IMR-90 (cell line): ENCODE measurements at regions not wholly inside any gene's neighbourhood (a gene's known extent, or its start where the extent isn't known, plus 50 kb on each side); places are given as distances from the start of the nearest gene placed in this dataset.

ENCODE experiments used
- ATAC-seq: fragments of 200-7000 bp; cut with Tn5 transposase; 2 replicates; pipeline ENCODE4 v1.9.1; 2020; ENCODE audit warnings: low read depth, mild to moderate bottlenecking, moderate library complexity
- BruUV-seq: library from RNA; stranded (reverse); fragments of 400-500 nt; replicated peaks from 2 replicates; lab custom pipeline; 2021; lab: Mats Ljungman, UMichigan
- CTCF ChIA-PET: fragments of 300-600 bp; formaldehyde crosslinking; extraction: SDS; loops from one replicate; lab custom pipeline; 2021; ENCODE audit warnings: antibody characterized with exemption; lab: Yijun Ruan, JAX
- POLR2A ChIA-PET: fragments of 300-600 bp; sonication (Branson Sonifier 250); formaldehyde crosslinking; loops from one replicate; lab custom pipeline; 2022; ENCODE audit warnings: antibody characterized with exemption; ENCODE audit not compliant: unreplicated experiment; lab: Charles Lee
- DNase-seq: peaks from one replicate; pipeline ENCODE4 v3.0.0; 2013
- H2AFZ ChIP-seq: replicated peaks from 2 replicates; pipeline ENCODE3; 2013; ENCODE audit warnings: low read length, mild to moderate bottlenecking; ENCODE audit not compliant: poor library complexity
- H2AK5ac ChIP-seq: 2 replicates; pipeline ENCODE4 v1.6.1; 2013; ENCODE audit warnings: low read depth, low read length, inconsistent platforms
- H2AK9ac ChIP-seq: replicated peaks from 2 replicates; pipeline ENCODE3; 2013; ENCODE audit warnings: mild to moderate bottlenecking, low read depth, low read length, moderate library complexity; ENCODE audit not compliant: poor library complexity
- H2BK120ac ChIP-seq: 2 replicates; pipeline ENCODE4 v1.6.1; 2013; ENCODE audit warnings: low read depth, low read length, inconsistent platforms
- H2BK15ac ChIP-seq: 3 replicates; pipeline ENCODE4 v1.6.1; 2013; ENCODE audit warnings: low read depth, low read length, inconsistent platforms
- H2BK20ac ChIP-seq: 2 replicates; pipeline ENCODE4 v1.6.1; 2013; ENCODE audit warnings: low read depth, mild to moderate bottlenecking, inconsistent platforms, low read length, moderate library complexity
- H2BK5ac ChIP-seq: 2 replicates; pipeline ENCODE4 v1.6.1; 2013; ENCODE audit warnings: mild to moderate bottlenecking, low read depth, low read length, inconsistent platforms; ENCODE audit not compliant: poor library complexity, severe bottlenecking
- H3K14ac ChIP-seq: replicated peaks from 2 replicates; pipeline ENCODE4 v1.6.1; 2013; ENCODE audit warnings: low read depth, low read length, inconsistent platforms
- H3K18ac ChIP-seq: 2 replicates; pipeline ENCODE4 v1.6.1; 2013; ENCODE audit warnings: low read depth, low read length, control low read depth
- H3K23ac ChIP-seq: 2 replicates; pipeline ENCODE4 v1.6.1; 2013; ENCODE audit warnings: low read depth, low read length, inconsistent platforms
- H3K27ac ChIP-seq: 2 replicates; pipeline ENCODE4 v1.5.1; 2013; ENCODE audit warnings: mild to moderate bottlenecking, control low read depth, low read length; ENCODE audit not compliant: insufficient read depth
- H3K27me3 ChIP-seq: 2 replicates; pipeline ENCODE4 v1.6.1; 2013; ENCODE audit warnings: low read length; ENCODE audit not compliant: control insufficient read depth, insufficient read depth
- H3K36me3 ChIP-seq: 2 replicates; pipeline ENCODE4 v1.6.1; 2013; ENCODE audit warnings: low read length, mixed read lengths; ENCODE audit not compliant: control insufficient read depth, insufficient read depth
- H3K4ac ChIP-seq: 2 replicates; pipeline ENCODE4 v1.6.1; 2013; ENCODE audit warnings: low read depth, low read length, inconsistent platforms
- H3K4me1 ChIP-seq: 2 replicates; pipeline ENCODE4 v1.6.1; 2013; ENCODE audit warnings: low read length, mixed read lengths; ENCODE audit not compliant: control insufficient read depth, insufficient read depth
- H3K4me2 ChIP-seq: 2 replicates; pipeline ENCODE4 v1.6.1; 2013; ENCODE audit warnings: low read depth, mild to moderate bottlenecking, control low read depth, low read length, moderate library complexity
- H3K4me3 ChIP-seq: 2 replicates; pipeline ENCODE4 v1.5.1; 2013; ENCODE audit warnings: low read depth, mild to moderate bottlenecking, control low read depth, low read length, moderate library complexity; ENCODE audit not compliant: insufficient read depth
- H3K56ac ChIP-seq: 2 replicates; pipeline ENCODE4 v1.6.1; 2013; ENCODE audit warnings: low read length, inconsistent platforms; ENCODE audit not compliant: insufficient read depth; ENCODE audit errors: extremely low read depth
- H3K79me1 ChIP-seq, 2 experiments: 2 replicates each; pipeline ENCODE4 v1.6.1; 2013; ENCODE audit warnings: low read length in 2 of 2, inconsistent platforms in 1 of 2, low read depth in 1 of 2
- H3K9ac ChIP-seq: 2 replicates; pipeline ENCODE4 v1.6.1; 2013; ENCODE audit warnings: low read depth, low read length, control low read depth
- H3K9me1 ChIP-seq: 2 replicates; pipeline ENCODE4 v1.6.1; 2013; ENCODE audit warnings: low read length, inconsistent platforms; ENCODE audit not compliant: insufficient read depth
- H3K9me3 ChIP-seq: 2 replicates; pipeline ENCODE4 v1.6.1; 2013; ENCODE audit warnings: low read length; ENCODE audit not compliant: control insufficient read depth, insufficient read depth
- H4K20me1 ChIP-seq: 2 replicates; pipeline ENCODE4 v1.6.1; 2013; ENCODE audit warnings: low read length, inconsistent platforms; ENCODE audit not compliant: insufficient read depth
- H4K5ac ChIP-seq: 2 replicates; pipeline ENCODE4 v1.6.1; 2013; ENCODE audit warnings: mild to moderate bottlenecking, low read depth, low read length, control low read depth
- H4K8ac ChIP-seq, 2 experiments: 2 replicates each; pipeline ENCODE4 v1.6.1; 2013; ENCODE audit warnings: low read depth in 2 of 2, low read length in 2 of 2, control low read depth in 1 of 2, inconsistent platforms in 1 of 2
- H4K91ac ChIP-seq: 2 replicates; pipeline ENCODE4 v1.6.1; 2013; ENCODE audit warnings: low read depth, low read length, inconsistent platforms; ENCODE audit not compliant: insufficient read depth
- BHLHE40 ChIP-seq: fragments of 150-350 bp; IDR thresholded peaks from 2 replicates; pipeline ENCODE4 v1.6.1; 2016; ENCODE audit warnings: mild to moderate bottlenecking, low read depth, low read length
- CEBPB ChIP-seq: IDR thresholded peaks from 2 replicates; pipeline ENCODE4 v1.6.1; 2012; ENCODE audit warnings: low read depth, low read length, improper control_type of control experiment
- CHD1 ChIP-seq: IDR thresholded peaks from 2 replicates; pipeline ENCODE4 v1.6.1; 2012; ENCODE audit warnings: low read depth, low read length, improper control_type of control experiment
- FOS ChIP-seq: fragments of 150-350 bp; IDR thresholded peaks from 2 replicates; pipeline ENCODE4 v1.6.1; 2016; ENCODE audit warnings: low read depth, low read length
- MAFK ChIP-seq: IDR thresholded peaks from 2 replicates; pipeline ENCODE4 v1.6.1; 2012; ENCODE audit warnings: low read depth, low read length, improper control_type of control experiment
- MAZ ChIP-seq: IDR thresholded peaks from 2 replicates; pipeline ENCODE4 v1.6.1; 2012; ENCODE audit warnings: low read depth, mild to moderate bottlenecking, low read length, improper control_type of control experiment, moderate library complexity, borderline replicate concordance
- MXI1 ChIP-seq: IDR thresholded peaks from 2 replicates; pipeline ENCODE4 v1.6.1; 2012; ENCODE audit warnings: low read depth, mild to moderate bottlenecking, low read length, moderate library complexity, borderline replicate concordance
- NFE2L2 ChIP-seq: fragments of 150-350 bp; IDR thresholded peaks from 2 replicates; pipeline ENCODE4 v1.6.1; 2016; ENCODE audit warnings: low read depth, mild to moderate bottlenecking, low read length
- POLR2A ChIP-seq: IDR thresholded peaks from 2 replicates; pipeline ENCODE4 v1.6.1; 2012; ENCODE audit warnings: mild to moderate bottlenecking, low read depth, low read length
- RAD21 ChIP-seq: IDR thresholded peaks from 2 replicates; pipeline ENCODE4 v1.6.1; 2012; ENCODE audit warnings: low read length, improper control_type of control experiment
- RCOR1 ChIP-seq: IDR thresholded peaks from 2 replicates; pipeline ENCODE4 v1.6.1; 2012; ENCODE audit warnings: mild to moderate bottlenecking, low read length, improper control_type of control experiment; ENCODE audit not compliant: insufficient replicate concordance
- RFX5 ChIP-seq: IDR thresholded peaks from 2 replicates; pipeline ENCODE4 v1.8.0; 2012; ENCODE audit warnings: low read depth, mild to moderate bottlenecking, low read length, moderate library complexity
- SMC3 ChIP-seq: fragments of 150-350 bp; IDR thresholded peaks from 2 replicates; pipeline ENCODE4 v1.6.1; 2016; ENCODE audit warnings: low read depth, mild to moderate bottlenecking, antibody characterized with exemption, low read length, moderate library complexity
- WGBS, 2 experiments: methylation state at CpG; one replicate each; pipeline versions ENCODE4 v1.1.5 to v1.1.7; 2013; ENCODE audit warnings: missing lambda C conversion rate in 2 of 2; ENCODE audit not compliant: insufficient read length in 1 of 2; ENCODE audit errors: extremely low coverage in 2 of 2; 5-methylcytosine and 5-hydroxymethylcytosine counted together
- dilution Hi-C: fragments of 300-500 bp; cut with HindIII; formaldehyde crosslinking; loops from one replicate; pipeline ENCODE4 v1.14.3; 2018; ENCODE audit warnings: low sequenced_read_pairs; ENCODE audit not compliant: unreplicated experiment
- in situ Hi-C: fragments of 300-500 bp; cut with MboI; formaldehyde crosslinking; loops from 3 replicates; pipeline ENCODE4 v1.14.3; 2019; ENCODE audit warnings: low sequenced_read_pairs, inconsistent platforms, mixed read lengths
- intact Hi-C: fragments of 100-400 bp; cut with micrococcal nuclease; formaldehyde crosslinking; loops from 2 replicates; pipeline ENCODE4 v1.10.0; 2022
- TF ChIP-seq, protein P1 (sequence below): conservative IDR thresholded peaks from 2 replicates; pipeline ENCODE4 v1.5.1; 2012; ENCODE audit warnings: mild to moderate bottlenecking, low read depth, low read length, improper control_type of control experiment
- TF ChIP-seq, protein P2 (sequence below): fragments of 150-350 bp; IDR thresholded peaks from 2 replicates; pipeline ENCODE4 v1.6.1; 2017; ENCODE audit warnings: mild to moderate bottlenecking, antibody characterized with exemption, low read length, low read depth
- TF ChIP-seq, protein P3 (sequence below): fragments of 150-350 bp; IDR thresholded peaks from 2 replicates; pipeline ENCODE4 v1.6.1; 2016; ENCODE audit warnings: low read depth, mild to moderate bottlenecking, low read length, moderate library complexity, borderline replicate concordance

GRCh38 chrX:139026811-139027210, 315.3 kb upstream of the FGF13 start:
- BruUV-seq, result no TSS peak
- H3K9ac ChIP-seq, result no peak overlapping the region
- no peak overlapping the region for H3K4me2 ChIP-seq
- TF ChIP-seq RCOR1, result no peak
- no peak for TF ChIP-seq CHD1
- TF ChIP-seq, protein P1, sequence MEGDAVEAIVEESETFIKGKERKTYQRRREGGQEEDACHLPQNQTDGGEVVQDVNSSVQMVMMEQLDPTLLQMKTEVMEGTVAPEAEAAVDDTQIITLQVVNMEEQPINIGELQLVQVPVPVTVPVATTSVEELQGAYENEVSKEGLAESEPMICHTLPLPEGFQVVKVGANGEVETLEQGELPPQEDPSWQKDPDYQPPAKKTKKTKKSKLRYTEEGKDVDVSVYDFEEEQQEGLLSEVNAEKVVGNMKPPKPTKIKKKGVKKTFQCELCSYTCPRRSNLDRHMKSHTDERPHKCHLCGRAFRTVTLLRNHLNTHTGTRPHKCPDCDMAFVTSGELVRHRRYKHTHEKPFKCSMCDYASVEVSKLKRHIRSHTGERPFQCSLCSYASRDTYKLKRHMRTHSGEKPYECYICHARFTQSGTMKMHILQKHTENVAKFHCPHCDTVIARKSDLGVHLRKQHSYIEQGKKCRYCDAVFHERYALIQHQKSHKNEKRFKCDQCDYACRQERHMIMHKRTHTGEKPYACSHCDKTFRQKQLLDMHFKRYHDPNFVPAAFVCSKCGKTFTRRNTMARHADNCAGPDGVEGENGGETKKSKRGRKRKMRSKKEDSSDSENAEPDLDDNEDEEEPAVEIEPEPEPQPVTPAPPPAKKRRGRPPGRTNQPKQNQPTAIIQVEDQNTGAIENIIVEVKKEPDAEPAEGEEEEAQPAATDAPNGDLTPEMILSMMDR, result no peak
- TF ChIP-seq CEBPB, result no peak
- TF ChIP-seq NFE2L2, result no peak
- no peak for TF ChIP-seq MXI1
- TF ChIP-seq MAFK, result no peak
- no peak for TF ChIP-seq BHLHE40
- no peak for TF ChIP-seq SMC3
- TF ChIP-seq FOS, result no peak
- TF ChIP-seq, protein P2, sequence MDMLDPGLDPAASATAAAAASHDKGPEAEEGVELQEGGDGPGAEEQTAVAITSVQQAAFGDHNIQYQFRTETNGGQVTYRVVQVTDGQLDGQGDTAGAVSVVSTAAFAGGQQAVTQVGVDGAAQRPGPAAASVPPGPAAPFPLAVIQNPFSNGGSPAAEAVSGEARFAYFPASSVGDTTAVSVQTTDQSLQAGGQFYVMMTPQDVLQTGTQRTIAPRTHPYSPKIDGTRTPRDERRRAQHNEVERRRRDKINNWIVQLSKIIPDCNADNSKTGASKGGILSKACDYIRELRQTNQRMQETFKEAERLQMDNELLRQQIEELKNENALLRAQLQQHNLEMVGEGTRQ, result no peak
- TF ChIP-seq MAZ, result no peak
- no peak for TF ChIP-seq RAD21
- no peak for TF ChIP-seq RFX5
- TF ChIP-seq, protein P3, sequence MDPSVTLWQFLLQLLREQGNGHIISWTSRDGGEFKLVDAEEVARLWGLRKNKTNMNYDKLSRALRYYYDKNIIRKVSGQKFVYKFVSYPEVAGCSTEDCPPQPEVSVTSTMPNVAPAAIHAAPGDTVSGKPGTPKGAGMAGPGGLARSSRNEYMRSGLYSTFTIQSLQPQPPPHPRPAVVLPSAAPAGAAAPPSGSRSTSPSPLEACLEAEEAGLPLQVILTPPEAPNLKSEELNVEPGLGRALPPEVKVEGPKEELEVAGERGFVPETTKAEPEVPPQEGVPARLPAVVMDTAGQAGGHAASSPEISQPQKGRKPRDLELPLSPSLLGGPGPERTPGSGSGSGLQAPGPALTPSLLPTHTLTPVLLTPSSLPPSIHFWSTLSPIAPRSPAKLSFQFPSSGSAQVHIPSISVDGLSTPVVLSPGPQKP, result no peak
- TF ChIP-seq POLR2A, result no peak
- no peak overlapping the region for H2AFZ ChIP-seq
- H2BK20ac ChIP-seq, result no peak overlapping the region
- ATAC-seq, result no peak
- no peak for DNase-seq
- dilution Hi-C loops, result no loop called here
- no peak overlapping the region for H2AK5ac ChIP-seq
- H2BK5ac ChIP-seq, result no peak overlapping the region
- no peak overlapping the region for H3K18ac ChIP-seq
- H3K27ac ChIP-seq, result no peak overlapping the region
- in situ Hi-C loops, result no loop called here
- no peaks in the 10 kb centered on the region for H3K9me3 ChIP-seq
- H3K27me3 ChIP-seq, result no peaks in the 10 kb centered on the region
- no peak overlapping the region for H2BK120ac ChIP-seq
- ChIA-PET POLR2A (no interaction called here), CTCF (no interaction called here)
- no CpG with 5 or more reads among the region's 1 CpG for WGBS, 2 experiments
- no peak overlapping the region for H3K23ac ChIP-seq
- no peak overlapping the region for H4K5ac ChIP-seq
- no peak overlapping the region for H2AK9ac ChIP-seq
- H3K56ac ChIP-seq, result no peak overlapping the region
- H3K79me1 ChIP-seq, result no peaks in the 10 kb centered on the region
- no peak overlapping the region for H3K4me3 ChIP-seq
- H3K14ac ChIP-seq, result no peak overlapping the region
- no peak overlapping the region for H2BK15ac ChIP-seq
- no peak overlapping the region for H4K8ac ChIP-seq
- no peaks in the 10 kb centered on the region for H3K36me3 ChIP-seq
- H3K9me1 ChIP-seq, result no peaks in the 10 kb centered on the region
- no peak overlapping the region for H3K4ac ChIP-seq
- intact Hi-C loops, result no loop called here
- no peaks in the 10 kb centered on the region for H4K20me1 ChIP-seq
- no peaks in the 10 kb centered on the region for H3K4me1 ChIP-seq
- no peak overlapping the region for H4K91ac ChIP-seq
